ENCODE measurements at regions not wholly inside any gene's neighbourhood (a gene's known extent, or its start where the extent isn't known, plus 50 kb on each side); places are given as distances from the start of the nearest gene placed in this dataset.

- H3K4me3 ChIP-seq (ENCODE audit: low read length in 3 of 3) = no peak overlapping the region
- no peaks in the 10 kb centered on the region for H3K4me1 ChIP-seq (ENCODE audit: control insufficient read depth in 2 of 3, insufficient read depth in 2 of 3, low read depth in 1 of 3, low read length in 3 of 3)
- intact Hi-C loops (cut with DNase I) = no loop called here
- no peak overlapping the region for H3K9ac ChIP-seq (ENCODE audit: low read length in 3 of 3)
- TF ChIP-seq CTCF (IDR thresholded peaks at IDR 0.05; ENCODE audit: borderline replicate concordance, extremely low read depth, insufficient read depth) = no peak
- H3K36me3 ChIP-seq (ENCODE audit: control insufficient read depth in 2 of 3, insufficient read depth in 3 of 3, low read length in 3 of 3) = no peaks in the 10 kb centered on the region
- no peak for FAIRE-seq
- H3K9me3 ChIP-seq (ENCODE audit: control insufficient read depth in 2 of 3, insufficient read depth in 1 of 3, low read length in 3 of 3) = no peaks in the 10 kb centered on the region
- no peaks in the 10 kb centered on the region for H3K27me3 ChIP-seq (ENCODE audit: control insufficient read depth, insufficient read depth, low read length)
- no peak for DNase-seq
- no peak overlapping the region for H3K27ac ChIP-seq (ENCODE audit: low read depth in 2 of 2, low read length in 2 of 2)
Observed at GRCh38 chr19:32053376-32053775, 292.0 kb upstream of the ZNF507 start.

- TF ChIP-seq CTCF (IDR thresholded peaks at IDR 0.05; ENCODE audit: borderline replicate concordance, extremely low read depth, insufficient read depth) = no peak
- no peak overlapping the region for H3K27ac ChIP-seq (ENCODE audit: low read depth in 2 of 2, low read length in 2 of 2)
- intact Hi-C loops (cut with DNase I) = no loop called here
- no peak for FAIRE-seq
- no peaks in the 10 kb centered on the region for H3K4me1 ChIP-seq (ENCODE audit: control insufficient read depth in 2 of 3, insufficient read depth in 2 of 3, low read depth in 1 of 3, low read length in 3 of 3)
- H3K36me3 ChIP-seq (ENCODE audit: control insufficient read depth in 2 of 3, insufficient read depth in 3 of 3, low read length in 3 of 3) = no peaks in the 10 kb centered on the region
- H3K9me3 ChIP-seq (ENCODE audit: control insufficient read depth in 2 of 3, insufficient read depth in 1 of 3, low read length in 3 of 3) = no peaks in the 10 kb centered on the region
- no peaks in the 10 kb centered on the region for H3K27me3 ChIP-seq (ENCODE audit: control insufficient read depth, insufficient read depth, low read length)
- H3K9ac ChIP-seq (ENCODE audit: low read length in 3 of 3) = no peak overlapping the region
- no peak overlapping the region for H3K4me3 ChIP-seq (ENCODE audit: low read length in 3 of 3)
- no peak for DNase-seq
Observed at GRCh38 chr19:32053861-32054260, 291.5 kb upstream of the ZNF507 start.

GRCh38 chr19:32058131-32058530, 287.3 kb upstream of the ZNF507 start:
- no peak overlapping the region for H3K9ac ChIP-seq (ENCODE audit: low read length in 3 of 3)
- no peak for DNase-seq
- no peaks in the 10 kb centered on the region for H3K36me3 ChIP-seq (ENCODE audit: control insufficient read depth in 2 of 3, insufficient read depth in 3 of 3, low read length in 3 of 3)
- FAIRE-seq = no peak
- TF ChIP-seq CTCF (IDR thresholded peaks at IDR 0.05; ENCODE audit: borderline replicate concordance, extremely low read depth, insufficient read depth) = no peak
- intact Hi-C loops (cut with DNase I) = no loop called here
- no peak overlapping the region for H3K27ac ChIP-seq (ENCODE audit: low read depth in 2 of 2, low read length in 2 of 2)
- H3K27me3 ChIP-seq (ENCODE audit: control insufficient read depth, insufficient read depth, low read length) = no peaks in the 10 kb centered on the region
- H3K9me3 ChIP-seq (ENCODE audit: control insufficient read depth in 2 of 3, insufficient read depth in 1 of 3, low read length in 3 of 3) = no peaks in the 10 kb centered on the region
- no peak overlapping the region for H3K4me3 ChIP-seq (ENCODE audit: low read length in 3 of 3)
- no peaks in the 10 kb centered on the region for H3K4me1 ChIP-seq (ENCODE audit: control insufficient read depth in 2 of 3, insufficient read depth in 2 of 3, low read depth in 1 of 3, low read length in 3 of 3)

GRCh38 chr19:32061315-32061714, 284.1 kb upstream of the ZNF507 start:
- Histone ChIP-seq H3K9ac (ENCODE audit: low read length in 3 of 3) (no peak overlapping the region), H3K9me3 (ENCODE audit: control insufficient read depth in 2 of 3, insufficient read depth in 1 of 3, low read length in 3 of 3) (no peaks in the 10 kb centered on the region), H3K27ac (ENCODE audit: low read depth in 2 of 2, low read length in 2 of 2) (no peak overlapping the region), H3K4me1 (ENCODE audit: control insufficient read depth in 2 of 3, insufficient read depth in 2 of 3, low read depth in 1 of 3, low read length in 3 of 3) (no peaks in the 10 kb centered on the region), H3K36me3 (ENCODE audit: control insufficient read depth in 2 of 3, insufficient read depth in 3 of 3, low read length in 3 of 3) (no peaks in the 10 kb centered on the region), H3K27me3 (ENCODE audit: control insufficient read depth, insufficient read depth, low read length) (no peaks in the 10 kb centered on the region), H3K4me3 (ENCODE audit: low read length in 3 of 3) (no peak overlapping the region)
- no peak for FAIRE-seq
- no peak for TF ChIP-seq CTCF (IDR thresholded peaks at IDR 0.05; ENCODE audit: borderline replicate concordance, extremely low read depth, insufficient read depth)
- intact Hi-C loops (cut with DNase I) = no loop called here
- DNase-seq = no peak

All from kidney (tissue), 13 donors.